ENCODE measurements at regions not wholly inside any gene's neighbourhood (a gene's known extent, or its start where the extent isn't known, plus 50 kb on each side); places are given as distances from the start of the nearest gene placed in this dataset.
"Not testable (repeated sequence)": the region's sequence is repeated elsewhere in the genome, so short reads cannot be mapped to it uniquely, and the experiment has no call there.

GRCh38 chr4:121582296-121582695, 114.5 kb downstream of the ANXA5 start:
- Histone ChIP-seq H3K9ac (ENCODE audit: control insufficient read depth, insufficient read depth, low read length) (no peak overlapping the region), H3K27me3 (replicated peaks in 1 of 2; ENCODE audit: control insufficient read depth in 2 of 2, insufficient read depth in 2 of 2, low read length in 1 of 2) (no peaks in the 10 kb centered on the region; a peak in 1 of 4 replicates), H3K79me2 (ENCODE audit: control insufficient read depth, insufficient read depth, low read length) (no peaks in the 10 kb centered on the region), H3K4me2 (ENCODE audit: control insufficient read depth, insufficient read depth) (no peak overlapping the region), H3K9me3 (replicated peaks; ENCODE audit: control insufficient read depth, insufficient read depth, low read length) (no peaks in the 10 kb centered on the region), H3K4me3 (no peak overlapping the region), H4K20me1 (ENCODE audit: control insufficient read depth, insufficient read depth) (no peaks in the 10 kb centered on the region), H3K27ac (ENCODE audit: control insufficient read depth, insufficient read depth) (no peak overlapping the region), H2AFZ (ENCODE audit: control insufficient read depth, low read depth, low read length) (no peak overlapping the region), H3K36me3 (ENCODE audit: control insufficient read depth in 2 of 2, insufficient read depth in 2 of 2, low read length in 1 of 2) (no peaks in the 10 kb centered on the region), H3K4me1 (ENCODE audit: control insufficient read depth, insufficient read depth, low read length) (no peaks in the 10 kb centered on the region)
- ATAC-seq = no peak
- SMC1A ChIA-PET (ENCODE audit: uncharacterized antibody, unreplicated experiment) = no interaction called here
- intact Hi-C loops (cut with micrococcal nuclease; ENCODE audit: unreplicated experiment) (no loop called here), in situ Hi-C loops (cut with MboI) (no loop called here)
- TF ChIP-seq CREM (IDR thresholded peaks at IDR 0.05; ENCODE audit: low read depth) = no peak
- no peak for TF ChIP-seq HSF1 (IDR thresholded peaks at IDR 0.05; ENCODE audit: low read depth, low read length)
- TF ChIP-seq PAX5 (IDR thresholded peaks at IDR 0.05; ENCODE audit: borderline replicate concordance, low read depth, low read length) = no peak
- TF ChIP-seq PAX8 (IDR thresholded peaks at IDR 0.05) = no peak
- TF ChIP-seq YY1 (IDR thresholded peaks at IDR 0.05; ENCODE audit: low read depth, low read length) = no peak
- no peak for TF ChIP-seq TCF7 (IDR thresholded peaks at IDR 0.05; ENCODE audit: borderline replicate concordance)
- no peak for TF ChIP-seq NFIC (IDR thresholded peaks at IDR 0.05; ENCODE audit: low read depth, low read length)
- TF ChIP-seq SMARCA5 (IDR thresholded peaks at IDR 0.05) = no peak
- TF ChIP-seq ESRRA (IDR thresholded peaks at IDR 0.05; ENCODE audit: low read length) = no peak
- no peak for TF ChIP-seq SMC3 (IDR thresholded peaks at IDR 0.05; ENCODE audit: borderline replicate concordance, low read length)
- TF ChIP-seq JUND (IDR thresholded peaks at IDR 0.05; ENCODE audit: low read depth, low read length) = no peak
- no peak for TF ChIP-seq CREB1 (IDR thresholded peaks at IDR 0.05; ENCODE audit: low read depth)
- no peak for TF ChIP-seq RELA (IDR thresholded peaks at IDR 0.05; ENCODE audit: borderline replicate concordance, partially characterized antibody)
- TF ChIP-seq ZNF592 (IDR thresholded peaks at IDR 0.05) = no peak
- RAD21 ChIA-PET (ENCODE audit: unreplicated experiment) = no interaction called here
- BruUV-seq (replicated peaks) = no TSS peak
- FAIRE-seq = no peak
- CTCF ChIA-PET = no interaction called here
- POLR2A ChIA-PET = no interaction called here
- no peak for DNase-seq (ENCODE audit: low read depth, low spot score)

- in situ Hi-C loops (cut with MboI); DNase-seq (ENCODE audit: low read depth, low spot score); BruUV-seq (replicated peaks); FAIRE-seq; H3K9ac ChIP-seq (ENCODE audit: control insufficient read depth, insufficient read depth, low read length); POLR2A ChIA-PET; H3K79me2 ChIP-seq (ENCODE audit: control insufficient read depth, insufficient read depth, low read length); H4K20me1 ChIP-seq (ENCODE audit: control insufficient read depth, insufficient read depth); H3K9me3 ChIP-seq (replicated peaks; ENCODE audit: control insufficient read depth, insufficient read depth, low read length); H3K36me3 ChIP-seq (ENCODE audit: control insufficient read depth in 2 of 2, insufficient read depth in 2 of 2, low read length in 1 of 2); SMC1A ChIA-PET (ENCODE audit: uncharacterized antibody, unreplicated experiment); intact Hi-C loops (cut with micrococcal nuclease; ENCODE audit: unreplicated experiment); RAD21 ChIA-PET (ENCODE audit: unreplicated experiment); H2AFZ ChIP-seq (ENCODE audit: control insufficient read depth, low read depth, low read length); H3K4me3 ChIP-seq; H3K4me2 ChIP-seq (ENCODE audit: control insufficient read depth, insufficient read depth); H3K27me3 ChIP-seq (replicated peaks in 1 of 2; ENCODE audit: control insufficient read depth in 2 of 2, insufficient read depth in 2 of 2, low read length in 1 of 2); H3K27ac ChIP-seq (ENCODE audit: control insufficient read depth, insufficient read depth); H3K4me1 ChIP-seq (ENCODE audit: control insufficient read depth, insufficient read depth, low read length); ATAC-seq: not testable (repeated sequence)
- WGBS (ENCODE audit: insufficient coverage, insufficient replicate concordance, low lambda C conversion rate, missing lambda C conversion rate) = 72% methylated on average over 3 of the region's 3 CpGs
- CTCF ChIA-PET = interaction anchor here (0.7 kb wide), 1 partner anchor 202 kb away, joined by 3 read pairs; no protein-coding TSS in a partner anchor
Observed at GRCh38 chr4:121575392-121575791, 121.4 kb downstream of the ANXA5 start.

Data from GM12878 (cell line).